B cell (primary cell): ENCODE measurements at regions not wholly inside any gene's neighbourhood (a gene's known extent, or its start where the extent isn't known, plus 50 kb on each side); places are given as distances from the start of the nearest gene placed in this dataset.

Source experiments
- ATAC-seq: fragments of 200-7000 bp; cut with Tn5 transposase; one replicate; pipeline ENCODE4 v1.10.0; 2021; ENCODE audit warnings: low read depth, mild to moderate bottlenecking, moderate number of reproducible peaks, moderate library complexity
- CTCF ChIA-PET: fragments of 350-600 bp; sonication (Branson Sonifier 250); formaldehyde crosslinking; loops from one replicate; lab custom pipeline; 2021; ENCODE audit warnings: antibody characterized with exemption, inconsistent platforms; lab: Charles Lee
- POLR2A ChIA-PET: fragments of 350-600 bp; sonication (Branson Sonifier 250); formaldehyde crosslinking; loops from one replicate; lab custom pipeline; 2021; ENCODE audit warnings: antibody characterized with exemption; lab: Charles Lee
- DNase-seq: peaks from one replicate; pipeline ENCODE4 v3.0.0; 2013
- H2AFZ ChIP-seq: 2 replicates; pipeline ENCODE4 v1.6.1; 2012; ENCODE audit warnings: mild to moderate bottlenecking, low read depth, low read length; ENCODE audit not compliant: insufficient read depth, poor library complexity, severe bottlenecking
- H3K27ac ChIP-seq, 2 donors: 1 replicate in 1 of 2; 2 replicates in 1 of 2; pipeline ENCODE4 v1.5.1; 2012 to 2013; ENCODE audit warnings: low read length in 2 of 2, mild to moderate bottlenecking in 2 of 2, moderate library complexity in 1 of 2
- H3K27me3 ChIP-seq, 4 experiments: fragments of 200-600 bp in 1 of 4; sonication (generic) in 1 of 4; replicated peaks in 1 of 4; 1 replicate in 2 of 4; 2 replicates in 2 of 4; pipeline versions ENCODE4 v1.6.1 to v1.7.0; 2013 to 2016; ENCODE audit warnings: low read length in 3 of 4, mild to moderate bottlenecking in 2 of 4, mixed read lengths in 1 of 4, moderate library complexity in 1 of 4; ENCODE audit not compliant: insufficient read depth in 4 of 4, control insufficient read depth in 3 of 4; ENCODE audit errors: control extremely low read depth in 1 of 4
- H3K36me3 ChIP-seq, 2 experiments: replicated peaks in 1 of 2; 1 replicate in 1 of 2; 2 replicates in 1 of 2; pipeline versions ENCODE4 v1.6.1 to v1.7.1; 2013; ENCODE audit warnings: low read length in 1 of 2; ENCODE audit not compliant: insufficient read depth in 2 of 2, control insufficient read depth in 1 of 2; ENCODE audit errors: control extremely low read depth in 1 of 2, extremely low read depth in 1 of 2
- H3K4me1 ChIP-seq, 2 donors: fragments of 200-600 bp in 1 of 2; sonication (generic) in 1 of 2; 1 replicate in 1 of 2; 2 replicates in 1 of 2; pipeline versions ENCODE4 v1.5.1 to v1.6.1; 2013 to 2017; ENCODE audit warnings: low read length in 2 of 2; ENCODE audit not compliant: control insufficient read depth in 2 of 2, insufficient read depth in 2 of 2
- H3K4me2 ChIP-seq: replicated peaks from 2 replicates; pipeline ENCODE3; 2012; ENCODE audit warnings: mild to moderate bottlenecking, low read depth, low read length; ENCODE audit not compliant: poor library complexity, severe bottlenecking
- H3K4me3 ChIP-seq, 5 experiments: fragments of 200-600 bp in 1 of 5; sonication (generic) in 1 of 5; 1 replicate in 3 of 5; 2 replicates in 2 of 5; pipeline versions ENCODE4 v1.5.1 to v1.7.0; 2011 to 2016; ENCODE audit warnings: low read length in 4 of 5, mild to moderate bottlenecking in 4 of 5, low read depth in 2 of 5, control low read depth in 1 of 5, moderate library complexity in 1 of 5; ENCODE audit not compliant: insufficient read depth in 1 of 5; ENCODE audit errors: control extremely low read depth in 1 of 5, extremely low read depth in 1 of 5
- H3K79me2 ChIP-seq: fragments of 200-600 bp; sonication (generic); one replicate; pipeline ENCODE4 v1.6.0; 2016; ENCODE audit warnings: low read length; ENCODE audit not compliant: control insufficient read depth, insufficient read depth
- H3K9ac ChIP-seq: fragments of 200-600 bp; sonication (generic); 2 replicates; pipeline ENCODE4 v1.6.1; 2017; ENCODE audit warnings: mild to moderate bottlenecking, low read length, moderate library complexity
- H3K9me3 ChIP-seq, 3 donors: one replicate each; pipeline versions ENCODE4 v1.6.1 to v1.7.1; 2013; ENCODE audit warnings: low read length in 2 of 3; ENCODE audit not compliant: control insufficient read depth in 2 of 3, insufficient read depth in 1 of 3; ENCODE audit errors: control extremely low read depth in 1 of 3
- H4K20me1 ChIP-seq: 2 replicates; pipeline ENCODE4 v1.6.0; 2012; ENCODE audit warnings: mild to moderate bottlenecking, low read length; ENCODE audit not compliant: insufficient read depth, control insufficient read depth, poor library complexity, severe bottlenecking
- H3K27ac Mint-ChIP-seq: one replicate; pipeline ENCODE4 v1.8.0; 2021; ENCODE audit warnings: mixed read lengths
- H3K27me3 Mint-ChIP-seq: one replicate; pipeline ENCODE4 v1.8.0; 2021; ENCODE audit warnings: mixed read lengths
- H3K4me1 Mint-ChIP-seq: one replicate; pipeline ENCODE4 v1.8.0; 2021; ENCODE audit warnings: mixed read lengths
- H3K4me3 Mint-ChIP-seq: one replicate; pipeline ENCODE4 v1.8.0; 2021; ENCODE audit warnings: mixed read lengths
- H3K9me3 Mint-ChIP-seq: one replicate; pipeline ENCODE4 v1.8.0; 2022; ENCODE audit warnings: mixed read lengths; ENCODE audit not compliant: insufficient read depth
- EZH2 ChIP-seq: IDR thresholded peaks from 2 replicates; pipeline ENCODE4 v1.6.1; 2012; ENCODE audit warnings: borderline replicate concordance, low read depth, mild to moderate bottlenecking, moderate library complexity, low read length; ENCODE audit not compliant: insufficient read depth, poor library complexity, severe bottlenecking
- WGBS: methylation state at CpG from one replicate; pipeline ENCODE4 v1.1.5; 2013; ENCODE audit warnings: missing lambda C conversion rate; ENCODE audit not compliant: insufficient coverage; 5-methylcytosine and 5-hydroxymethylcytosine counted together
- intact Hi-C: fragments of 100-400 bp; cut with micrococcal nuclease; formaldehyde crosslinking; loops from one replicate; pipeline ENCODE4 v1.10.0; 2022
- TF ChIP-seq, protein P1 (sequence below): fragments of 200-600 bp; IDR thresholded peaks from one replicate; pipeline ENCODE4 v1.8.0; 2022; ENCODE audit warnings: antibody characterized with exemption, mild to moderate bottlenecking

DNA sequence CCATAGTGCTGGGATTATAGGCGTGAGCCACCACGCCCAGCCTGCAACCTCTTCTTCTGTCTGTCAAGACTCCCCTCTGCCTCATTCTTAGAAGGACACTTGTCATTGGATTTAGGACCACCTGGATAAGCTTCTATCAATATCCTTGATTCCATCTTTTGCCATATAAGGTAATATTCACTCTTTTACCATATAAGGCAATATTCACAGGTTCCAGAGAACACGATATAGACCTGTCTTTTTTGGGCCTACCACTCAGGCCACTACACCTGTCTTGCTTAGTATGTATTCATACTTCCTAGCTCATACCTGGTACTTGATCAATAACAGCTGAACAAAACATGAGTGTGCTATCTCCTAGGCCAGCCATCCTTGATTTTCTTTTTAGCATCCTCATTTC lies 149.2 kb upstream of the TOX3 start:
- DNase-seq (no peak), ATAC-seq (no peak)
- intact Hi-C loops, result no loop called here
- no peaks in the 10 kb centered on the region for H3K27me3 ChIP-seq
- Mint-ChIP-seq H3K9me3 (peaks cover 7% of the 10 kb centered on the region), H3K27me3 (no peaks in the 10 kb centered on the region), H3K4me1 (no peaks in the 10 kb centered on the region), H3K4me3 (no peak overlapping the region), H3K27ac (no peak overlapping the region)
- no peak overlapping the region for H3K4me2 ChIP-seq
- no peaks in the 10 kb centered on the region for H3K4me1 ChIP-seq
- ChIA-PET POLR2A (no interaction called here), CTCF (no interaction called here)
- no peaks in the 10 kb centered on the region for H4K20me1 ChIP-seq
- H2AFZ ChIP-seq, result no peak overlapping the region
- no peaks in the 10 kb centered on the region for H3K36me3 ChIP-seq
- no peak overlapping the region for H3K27ac ChIP-seq
- WGBS, result 90% methylated on average over 1 of the region's 3 CpGs
- H3K9me3 ChIP-seq, result peaks cover 2 to 7% (median 6%) of the 10 kb centered on the region in 3 donors
- TF ChIP-seq, protein P1, sequence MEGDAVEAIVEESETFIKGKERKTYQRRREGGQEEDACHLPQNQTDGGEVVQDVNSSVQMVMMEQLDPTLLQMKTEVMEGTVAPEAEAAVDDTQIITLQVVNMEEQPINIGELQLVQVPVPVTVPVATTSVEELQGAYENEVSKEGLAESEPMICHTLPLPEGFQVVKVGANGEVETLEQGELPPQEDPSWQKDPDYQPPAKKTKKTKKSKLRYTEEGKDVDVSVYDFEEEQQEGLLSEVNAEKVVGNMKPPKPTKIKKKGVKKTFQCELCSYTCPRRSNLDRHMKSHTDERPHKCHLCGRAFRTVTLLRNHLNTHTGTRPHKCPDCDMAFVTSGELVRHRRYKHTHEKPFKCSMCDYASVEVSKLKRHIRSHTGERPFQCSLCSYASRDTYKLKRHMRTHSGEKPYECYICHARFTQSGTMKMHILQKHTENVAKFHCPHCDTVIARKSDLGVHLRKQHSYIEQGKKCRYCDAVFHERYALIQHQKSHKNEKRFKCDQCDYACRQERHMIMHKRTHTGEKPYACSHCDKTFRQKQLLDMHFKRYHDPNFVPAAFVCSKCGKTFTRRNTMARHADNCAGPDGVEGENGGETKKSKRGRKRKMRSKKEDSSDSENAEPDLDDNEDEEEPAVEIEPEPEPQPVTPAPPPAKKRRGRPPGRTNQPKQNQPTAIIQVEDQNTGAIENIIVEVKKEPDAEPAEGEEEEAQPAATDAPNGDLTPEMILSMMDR, result no peak
- TF ChIP-seq EZH2, result no peak
- H3K79me2 ChIP-seq, result no peaks in the 10 kb centered on the region
- no peak overlapping the region for H3K4me3 ChIP-seq
- H3K9ac ChIP-seq, result no peak overlapping the region

DNA sequence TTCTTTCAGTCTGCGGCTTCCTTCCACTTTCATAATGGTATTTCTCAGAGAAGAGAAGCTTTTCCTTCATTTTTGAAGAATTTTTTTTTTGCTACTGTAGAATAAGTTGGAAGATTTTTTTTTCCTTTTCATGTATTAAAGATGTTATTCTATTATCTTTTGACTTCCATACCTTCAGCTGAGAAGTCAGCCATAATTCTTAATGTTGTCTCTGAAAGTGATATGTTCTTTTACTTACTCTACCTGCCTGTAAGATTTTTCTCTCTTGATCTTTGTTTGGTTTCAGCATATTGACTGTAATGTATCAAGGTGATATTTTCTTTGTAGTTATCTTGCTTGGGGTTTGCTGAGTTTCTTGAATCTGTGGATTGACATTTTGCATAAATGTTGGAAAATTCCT lies 143.5 kb upstream of the TOX3 start:
- no CpG with 5 or more reads among the region's 1 CpG for WGBS
- TF ChIP-seq EZH2, result no peak
- TF ChIP-seq, protein P1, result no peak
- H3K27ac Mint-ChIP-seq, result no peak overlapping the region
- no peaks in the 10 kb centered on the region for H4K20me1 ChIP-seq
- no peaks in the 10 kb centered on the region for H3K79me2 ChIP-seq
- H3K27me3 Mint-ChIP-seq, result no peaks in the 10 kb centered on the region
- intact Hi-C loops, result no loop called here
- ChIA-PET POLR2A (no interaction called here), CTCF (no interaction called here)
- no peak overlapping the region for H3K4me3 ChIP-seq
- no peak overlapping the region for H2AFZ ChIP-seq
- no peaks in the 10 kb centered on the region for H3K4me1 ChIP-seq
- peaks cover 5 to 12% (median 5%) of the 10 kb centered on the region in 3 donors for H3K9me3 ChIP-seq
- H3K4me1 Mint-ChIP-seq, result no peaks in the 10 kb centered on the region
- DNase-seq, result no peak
- no peak for ATAC-seq
- no peak overlapping the region for H3K27ac ChIP-seq
- H3K4me2 ChIP-seq, result no peak overlapping the region
- peaks cover 12% of the 10 kb centered on the region for H3K9me3 Mint-ChIP-seq
- H3K4me3 Mint-ChIP-seq, result no peak overlapping the region
- no peak overlapping the region for H3K9ac ChIP-seq
- H3K27me3 ChIP-seq, result no peaks in the 10 kb centered on the region
- no peaks in the 10 kb centered on the region for H3K36me3 ChIP-seq
